CD4-positive, CD25-positive, alpha-beta regulatory T cell (primary cell): ENCODE measurements at regions not wholly inside any gene's neighbourhood (a gene's known extent, or its start where the extent isn't known, plus 50 kb on each side); places are given as distances from the start of the nearest gene placed in this dataset.

Experiments
- ATAC-seq, 2 donors: fragments of 150-1000 bp; cut with Tn5 transposase; one replicate each; pipeline ENCODE4 v1.10.0; 2021; ENCODE audit warnings: low read depth in 2 of 2, moderate number of reproducible peaks in 2 of 2, moderate library complexity in 1 of 2
- DNase-seq, 3 donors: peaks; one replicate each; pipeline versions ENCODE4 v3.0.0 to v3.0.0-alpha.2; 2012 to 2022; ENCODE audit warnings: mixed read lengths in 1 of 3
- H3K27ac ChIP-seq: one replicate; pipeline ENCODE4 v1.7.0; 2013; ENCODE audit warnings: mild to moderate bottlenecking, low read length; ENCODE audit not compliant: insufficient read depth, poor library complexity, severe bottlenecking
- H3K27me3 ChIP-seq: one replicate; pipeline ENCODE4 v1.7.0; 2013; ENCODE audit warnings: low read length; ENCODE audit not compliant: control insufficient read depth, insufficient read depth
- H3K36me3 ChIP-seq: one replicate; pipeline ENCODE4 v1.7.0; 2013; ENCODE audit warnings: mild to moderate bottlenecking, low read length, moderate library complexity; ENCODE audit not compliant: control insufficient read depth, insufficient read depth
- H3K4me1 ChIP-seq: 2 replicates; pipeline ENCODE4 v1.7.0; 2013; ENCODE audit warnings: mild to moderate bottlenecking, low read length; ENCODE audit not compliant: insufficient read depth, control insufficient read depth, poor library complexity, severe bottlenecking
- H3K4me3 ChIP-seq: one replicate; pipeline ENCODE4 v1.7.0; 2013; ENCODE audit warnings: low read depth, mild to moderate bottlenecking, low read length, moderate library complexity
- H3K9me3 ChIP-seq, 2 experiments: 1 replicate in 1 of 2; 2 replicates in 1 of 2; pipeline ENCODE4 v1.7.0; 2013; ENCODE audit warnings: low read length in 2 of 2, mild to moderate bottlenecking in 1 of 2, moderate library complexity in 1 of 2; ENCODE audit not compliant: control insufficient read depth in 2 of 2
- H3K27ac Mint-ChIP-seq, 3 donors: one replicate each; pipeline ENCODE4 v1.8.0; 2020 to 2022; ENCODE audit warnings: mild to moderate bottlenecking in 3 of 3, mixed read lengths in 3 of 3, moderate library complexity in 2 of 3
- H3K27me3 Mint-ChIP-seq: one replicate; pipeline ENCODE4 v1.8.0; 2022; ENCODE audit warnings: mild to moderate bottlenecking, mixed read lengths
- H3K36me3 Mint-ChIP-seq: one replicate; pipeline ENCODE4 v1.8.0; 2020; ENCODE audit warnings: mixed read lengths
- H3K4me1 Mint-ChIP-seq, 4 donors: one replicate each; pipeline ENCODE4 v1.8.0; 2020 to 2022; ENCODE audit warnings: mixed read lengths in 4 of 4, mild to moderate bottlenecking in 1 of 4
- H3K4me3 Mint-ChIP-seq, 4 donors: one replicate each; pipeline ENCODE4 v1.8.0; 2020 to 2022; ENCODE audit warnings: mild to moderate bottlenecking in 4 of 4, mixed read lengths in 4 of 4, moderate library complexity in 3 of 4
- H3K9me3 Mint-ChIP-seq, 7 donors: one replicate each; pipeline ENCODE4 v1.8.0; 2020 to 2022; ENCODE audit warnings: mixed read lengths in 7 of 7, mild to moderate bottlenecking in 3 of 7, moderate library complexity in 2 of 7

GRCh38 chr21:16707274-16707673 is 805.6 kb upstream of the CXADR start:
- H3K4me3 ChIP-seq, result no peak overlapping the region
- ATAC-seq (no peak), DNase-seq (no peak)
- H3K27me3 Mint-ChIP-seq, result no peaks in the 10 kb centered on the region
- H3K4me1 ChIP-seq, result no peaks in the 10 kb centered on the region
- no peak overlapping the region for H3K27ac Mint-ChIP-seq
- H3K27ac ChIP-seq, result no peak overlapping the region
- H3K27me3 ChIP-seq, result no peaks in the 10 kb centered on the region
- H3K4me3 Mint-ChIP-seq, result no peak overlapping the region
- H3K36me3 Mint-ChIP-seq, result no peaks in the 10 kb centered on the region
- H3K4me1 Mint-ChIP-seq, result no peaks in the 10 kb centered on the region
- peaks cover 5 to 7% of the 10 kb centered on the region in 2 experiments for H3K9me3 ChIP-seq
- H3K36me3 ChIP-seq, result no peaks in the 10 kb centered on the region
- H3K9me3 Mint-ChIP-seq, result peaks cover 0 to 25% (median 7%) of the 10 kb centered on the region in 7 donors

GRCh38 chr21:16708101-16708835 is 804.6 kb upstream of the CXADR start:
- H3K4me3 Mint-ChIP-seq, result no peak overlapping the region
- H3K36me3 Mint-ChIP-seq, result no peaks in the 10 kb centered on the region
- no peak overlapping the region for H3K27ac ChIP-seq
- H3K36me3 ChIP-seq, result no peaks in the 10 kb centered on the region
- no peaks in the 10 kb centered on the region for H3K27me3 ChIP-seq
- ATAC-seq (no peak), DNase-seq (no peak)
- H3K9me3 ChIP-seq, result peaks cover 0 to 3% of the 10 kb centered on the region in 2 experiments
- H3K4me1 ChIP-seq, result no peaks in the 10 kb centered on the region
- H3K27me3 Mint-ChIP-seq, result no peaks in the 10 kb centered on the region
- H3K27ac Mint-ChIP-seq, result no peak overlapping the region
- no peaks in the 10 kb centered on the region for H3K4me1 Mint-ChIP-seq
- H3K9me3 Mint-ChIP-seq, result peaks cover 3 to 27% (median 7%) of the 10 kb centered on the region in 7 donors
- H3K4me3 ChIP-seq, result no peak overlapping the region

GRCh38 chr21:16709866-16710550 is 802.8 kb upstream of the CXADR start:
- no peak for ATAC-seq
- no peaks in the 10 kb centered on the region for H3K36me3 Mint-ChIP-seq
- Histone ChIP-seq H3K9me3 (peaks cover 0 to 3% of the 10 kb centered on the region in 2 experiments), H3K4me1 (no peaks in the 10 kb centered on the region), H3K4me3 (no peak overlapping the region), H3K27me3 (no peaks in the 10 kb centered on the region), H3K36me3 (no peaks in the 10 kb centered on the region), H3K27ac (no peak overlapping the region)
- no peak overlapping the region for H3K27ac Mint-ChIP-seq
- no peaks in the 10 kb centered on the region for H3K4me1 Mint-ChIP-seq
- peak overlapping the region in 1 of 4 donors; percentile 32 for H3K4me3 Mint-ChIP-seq
- DNase-seq, result no peak
- peaks cover 3 to 37% (median 9%) of the 10 kb centered on the region in 7 donors for H3K9me3 Mint-ChIP-seq
- H3K27me3 Mint-ChIP-seq, result no peaks in the 10 kb centered on the region

GRCh38 chr21:16711757-16712156 is 801.1 kb upstream of the CXADR start:
- Mint-ChIP-seq H3K27me3 (no peaks in the 10 kb centered on the region), H3K4me1 (no peaks in the 10 kb centered on the region), H3K36me3 (no peaks in the 10 kb centered on the region), H3K27ac (no peak overlapping the region), H3K9me3 (peaks cover 3 to 32% (median 9%) of the 10 kb centered on the region in 7 donors), H3K4me3 (no peak overlapping the region)
- ATAC-seq (no peak), DNase-seq (no peak)
- Histone ChIP-seq H3K9me3 (no peaks in the 10 kb centered on the region), H3K27ac (no peak overlapping the region), H3K4me1 (no peaks in the 10 kb centered on the region), H3K4me3 (no peak overlapping the region), H3K36me3 (no peaks in the 10 kb centered on the region), H3K27me3 (no peaks in the 10 kb centered on the region)

- Histone ChIP-seq H3K27ac (no peak overlapping the region), H3K36me3 (no peaks in the 10 kb centered on the region), H3K27me3 (no peaks in the 10 kb centered on the region), H3K4me3 (no peak overlapping the region), H3K4me1 (no peaks in the 10 kb centered on the region), H3K9me3 (peaks cover 0 to 1% of the 10 kb centered on the region in 2 experiments)
- Mint-ChIP-seq H3K27me3 (no peaks in the 10 kb centered on the region), H3K9me3 (peaks cover 4 to 28% (median 11%) of the 10 kb centered on the region in 7 donors), H3K36me3 (no peaks in the 10 kb centered on the region), H3K27ac (no peak overlapping the region), H3K4me3 (no peak overlapping the region), H3K4me1 (no peaks in the 10 kb centered on the region)
- DNase-seq, result no peak
- ATAC-seq, result no peak
These were observed 799.3 kb upstream of the CXADR start for GRCh38 chr21:16713331-16714117.

GRCh38 chr21:16740511-16740910 is 772.3 kb upstream of the CXADR start:
- no peak overlapping the region for H3K4me3 Mint-ChIP-seq
- no peaks in the 10 kb centered on the region for H3K27me3 ChIP-seq
- ATAC-seq (no peak), DNase-seq (no peak)
- H3K36me3 Mint-ChIP-seq, result no peaks in the 10 kb centered on the region
- H3K27ac Mint-ChIP-seq, result no peak overlapping the region
- no peaks in the 10 kb centered on the region for H3K27me3 Mint-ChIP-seq
- no peak overlapping the region for H3K27ac ChIP-seq
- H3K4me1 ChIP-seq, result no peaks in the 10 kb centered on the region
- peaks cover 0 to 48% (median 4%) of the 10 kb centered on the region in 7 donors for H3K9me3 Mint-ChIP-seq
- H3K36me3 ChIP-seq, result no peaks in the 10 kb centered on the region
- H3K4me3 ChIP-seq, result no peak overlapping the region
- H3K9me3 ChIP-seq, result peaks cover 3 to 4% of the 10 kb centered on the region in 2 experiments
- peaks cover 0 to 4% (median 0%) of the 10 kb centered on the region in 4 donors for H3K4me1 Mint-ChIP-seq

GRCh38 chr21:16741141-16741665 is 771.6 kb upstream of the CXADR start:
- no peak overlapping the region for H3K4me3 Mint-ChIP-seq
- Histone ChIP-seq H3K27me3 (no peaks in the 10 kb centered on the region), H3K27ac (no peak overlapping the region), H3K36me3 (no peaks in the 10 kb centered on the region), H3K4me3 (no peak overlapping the region), H3K4me1 (no peaks in the 10 kb centered on the region), H3K9me3 (peaks cover 3 to 4% of the 10 kb centered on the region in 2 experiments)
- ATAC-seq (no peak), DNase-seq (no peak)
- H3K36me3 Mint-ChIP-seq, result no peaks in the 10 kb centered on the region
- no peaks in the 10 kb centered on the region for H3K27me3 Mint-ChIP-seq
- H3K9me3 Mint-ChIP-seq, result peaks cover 0 to 45% (median 4%) of the 10 kb centered on the region in 7 donors
- H3K27ac Mint-ChIP-seq, result no peak overlapping the region
- H3K4me1 Mint-ChIP-seq, result peaks cover 0 to 4% (median 0%) of the 10 kb centered on the region in 4 donors
